ENCODE measurements at regions not wholly inside any gene's neighbourhood (a gene's known extent, or its start where the extent isn't known, plus 50 kb on each side); places are given as distances from the start of the nearest gene placed in this dataset.

GRCh38 chr11:91846002-91846401 is 378.6 kb upstream of the FAT3 start (continued):
- TF ChIP-seq ZNF532 (CRISPR knock-in tag; IDR thresholded peaks at IDR 0.05; ENCODE audit: borderline replicate concordance), result no peak
- TF ChIP-seq ZNF396 (CRISPR knock-in tag; IDR thresholded peaks at IDR 0.05; ENCODE audit: borderline replicate concordance), result no peak
- TF ChIP-seq ATF1 (CRISPR knock-in tag; IDR thresholded peaks at IDR 0.05), result no peak
- no peak for TF ChIP-seq FOXP4 (CRISPR knock-in tag; IDR thresholded peaks at IDR 0.05)
- TF ChIP-seq ZNF281 (CRISPR knock-in tag; IDR thresholded peaks at IDR 0.05), result no peak

- no peak for TF ChIP-seq GABPB1 (CRISPR knock-in tag; IDR thresholded peaks at IDR 0.05)
- TF ChIP-seq ZNF281 (CRISPR knock-in tag; IDR thresholded peaks at IDR 0.05), result no peak
- TF ChIP-seq USF2 (CRISPR knock-in tag; IDR thresholded peaks at IDR 0.05), result no peak
- no peak for TF ChIP-seq ZNF532 (CRISPR knock-in tag; IDR thresholded peaks at IDR 0.05; ENCODE audit: borderline replicate concordance)
- Mint-ChIP-seq H3K27ac (no peak overlapping the region), H3K36me3 (no peaks in the 10 kb centered on the region)
Observed at GRCh38 chr11:91840640-91841240, 383.9 kb upstream of the FAT3 start.

More at GRCh38 chr11:91840640-91841240, 383.9 kb upstream of the FAT3 start:
- Mint-ChIP-seq H3K4me3 (no peak overlapping the region), H3K27me3 (ENCODE audit: low read depth) (no peaks in the 10 kb centered on the region), H3K9me3 (no peaks in the 10 kb centered on the region), H3K4me1 (peaks cover 18% of the 10 kb centered on the region)
- ATAC-seq (no peak), DNase-seq (ENCODE audit: low spot score) (no peak)
- CTCF ChIA-PET, result no interaction called here
- POLR2A ChIA-PET, result no interaction called here
